Cardiac fibroblast (primary cell): ENCODE measurements at regions not wholly inside any gene's neighbourhood (a gene's known extent, or its start where the extent isn't known, plus 50 kb on each side); places are given as distances from the start of the nearest gene placed in this dataset.

Experiments used
- DNase-seq, 2 donors: peaks; one replicate each; pipeline versions ENCODE4 v3.0.0 to v3.0.0-alpha.2; 2010; ENCODE audit warnings: low read depth in 2 of 2
- H3K4me3 ChIP-seq, 2 donors: replicated peaks in 1 of 2; 1 replicate in 1 of 2; 2 replicates in 1 of 2; pipeline ENCODE4 v1.5.1; 2011; ENCODE audit warnings: low read depth in 2 of 2, low read length in 2 of 2, mild to moderate bottlenecking in 2 of 2, moderate library complexity in 1 of 2
- CTCF ChIP-seq: IDR thresholded peaks from one replicate; pipeline ENCODE4 v1.5.1; 2011; ENCODE audit warnings: low read depth, mild to moderate bottlenecking, low read length, inconsistent platforms

DNA sequence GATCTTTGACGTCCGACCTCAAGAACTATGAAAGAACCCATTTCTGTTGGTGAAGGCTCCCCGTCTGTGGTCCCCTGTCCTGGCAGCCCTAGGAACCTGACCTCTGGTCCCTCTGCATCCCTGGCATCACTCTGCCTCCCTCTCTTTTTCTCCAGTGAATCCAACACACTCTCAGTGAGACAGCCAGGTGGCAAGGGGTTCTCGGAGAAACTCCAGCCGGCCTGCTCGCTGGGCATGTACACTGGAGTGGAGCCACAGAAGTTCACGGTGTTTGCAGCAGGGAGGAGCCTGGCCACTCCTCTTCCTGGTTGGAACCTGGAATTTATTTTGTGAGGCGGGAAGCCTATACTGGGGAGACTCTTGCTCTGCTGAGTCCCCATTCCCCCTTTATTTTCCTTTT is 230.2 kb upstream of the AJAP1 start:
- H3K4me3 ChIP-seq: no peak overlapping the region
- no peak for DNase-seq
- no peak for TF ChIP-seq CTCF

DNA sequence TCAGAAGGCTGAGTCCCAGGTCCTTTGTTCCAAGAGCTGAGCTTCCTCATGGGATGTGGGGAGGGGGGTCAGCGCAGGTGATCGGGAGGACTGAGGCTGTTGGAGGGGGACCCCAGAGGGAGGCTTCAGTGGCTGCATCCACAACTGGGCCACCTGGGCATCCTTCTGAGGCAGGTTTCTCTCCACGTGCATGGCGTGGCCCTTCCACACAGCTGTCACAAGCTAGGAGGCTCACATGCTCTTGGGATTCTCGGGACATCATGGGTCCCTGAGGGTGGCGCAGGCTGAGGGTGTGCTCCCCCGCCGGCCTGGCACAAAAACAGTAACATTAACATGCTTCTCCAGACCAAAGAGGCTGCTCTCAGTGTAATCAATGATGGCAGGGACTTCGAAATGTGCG is 229.6 kb upstream of the AJAP1 start:
- no peak overlapping the region for H3K4me3 ChIP-seq
- no peak for DNase-seq
- no peak for TF ChIP-seq CTCF

- H3K4me3 ChIP-seq: no peak overlapping the region
- DNase-seq: no peak
- no peak for TF ChIP-seq CTCF
These were observed 228.5 kb upstream of the AJAP1 start for GRCh38 chr1:4425892-4426291.

DNA sequence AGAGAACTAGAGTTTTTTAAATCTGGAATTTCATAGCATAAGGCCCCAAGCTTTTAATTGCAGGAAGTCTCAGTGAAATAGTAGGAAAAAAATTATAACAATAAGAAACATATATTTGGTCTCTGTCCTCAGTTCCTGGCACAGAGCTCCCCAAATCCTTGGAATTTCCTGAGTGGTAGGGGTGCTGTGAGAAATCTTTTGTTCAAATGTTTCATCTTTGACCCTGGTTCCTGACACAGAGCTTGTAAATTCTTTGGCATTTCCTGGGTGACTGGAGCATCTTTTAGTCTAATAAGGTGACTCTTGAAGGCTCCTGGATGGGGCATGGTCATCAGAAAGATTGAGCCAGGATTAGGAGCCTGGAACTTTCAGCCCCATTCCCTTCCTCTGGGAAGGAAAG is 225.7 kb upstream of the AJAP1 start:
- no peak overlapping the region for H3K4me3 ChIP-seq
- no peak for DNase-seq
- TF ChIP-seq CTCF: no peak

- DNase-seq: no peak
- no peak overlapping the region for H3K4me3 ChIP-seq
- no peak for TF ChIP-seq CTCF
These were observed 223.7 kb upstream of the AJAP1 start for GRCh38 chr1:4430406-4431365.

- no peak overlapping the region for H3K4me3 ChIP-seq
- no peak for TF ChIP-seq CTCF
- DNase-seq: no peak
These were observed 222.9 kb upstream of the AJAP1 start for GRCh38 chr1:4431491-4431890.
